ENCODE measurements at regions not wholly inside any gene's neighbourhood (a gene's known extent, or its start where the extent isn't known, plus 50 kb on each side); places are given as distances from the start of the nearest gene placed in this dataset.

- peaks cover 0 to 23% of the 10 kb centered on the region in 2 donors for H3K36me3 Mint-ChIP-seq
- no peak overlapping the region for H3K4me3 Mint-ChIP-seq
- ATAC-seq (ENCODE audit: low read depth in 2 of 2) = no peak
- H3K27me3 Mint-ChIP-seq = peaks cover 18 to 73% (median 59%) of the 10 kb centered on the region in 3 donors
- peaks cover 9 to 29% (median 15%) of the 10 kb centered on the region in 7 donors for H3K9me3 Mint-ChIP-seq
- no peak overlapping the region for H3K27ac Mint-ChIP-seq
- no peak for DNase-seq
- no peaks in the 10 kb centered on the region for H3K4me1 Mint-ChIP-seq
Observed at GRCh38 chr4:3700736-3701135, 65.4 kb upstream of the ADRA2C start.

GRCh38 chr4:3700223-3700622 lies 66.0 kb upstream of the ADRA2C start:
- peaks cover 17 to 67% (median 55%) of the 10 kb centered on the region in 3 donors for H3K27me3 Mint-ChIP-seq
- ATAC-seq (ENCODE audit: low read depth in 2 of 2) (no peak), DNase-seq (no peak)
- H3K9me3 Mint-ChIP-seq = peaks cover 9 to 29% (median 15%) of the 10 kb centered on the region in 7 donors
- H3K4me1 Mint-ChIP-seq = no peaks in the 10 kb centered on the region
- H3K36me3 Mint-ChIP-seq = peaks cover 0 to 23% of the 10 kb centered on the region in 2 donors
- no peak overlapping the region for H3K4me3 Mint-ChIP-seq
- H3K27ac Mint-ChIP-seq = peak overlapping the region in 1 of 6 donors; percentile 33

- DNase-seq (no peak), ATAC-seq (ENCODE audit: low read depth in 2 of 2) (no peak)
- peak overlapping the region in 1 of 6 donors; percentile 38 for H3K27ac Mint-ChIP-seq
- no peak overlapping the region for H3K4me3 Mint-ChIP-seq
- no peaks in the 10 kb centered on the region for H3K4me1 Mint-ChIP-seq
- H3K27me3 Mint-ChIP-seq = peaks cover 17 to 67% (median 55%) of the 10 kb centered on the region in 3 donors
- peaks cover 0 to 23% of the 10 kb centered on the region in 2 donors for H3K36me3 Mint-ChIP-seq
- peaks cover 9 to 29% (median 15%) of the 10 kb centered on the region in 7 donors for H3K9me3 Mint-ChIP-seq
Observed at GRCh38 chr4:3699678-3700077, 66.5 kb upstream of the ADRA2C start.

GRCh38 chr4:3699261-3699660 lies 66.9 kb upstream of the ADRA2C start:
- ATAC-seq (ENCODE audit: low read depth in 2 of 2) (no peak), DNase-seq (no peak)
- peaks cover 9 to 29% (median 15%) of the 10 kb centered on the region in 7 donors for H3K9me3 Mint-ChIP-seq
- peak overlapping the region in 1 of 6 donors; percentile 38 for H3K27ac Mint-ChIP-seq
- H3K4me3 Mint-ChIP-seq = no peak overlapping the region
- peaks cover 17 to 64% (median 51%) of the 10 kb centered on the region in 3 donors for H3K27me3 Mint-ChIP-seq
- H3K4me1 Mint-ChIP-seq = no peaks in the 10 kb centered on the region
- peaks cover 0 to 23% of the 10 kb centered on the region in 2 donors for H3K36me3 Mint-ChIP-seq

GRCh38 chr4:3697033-3697432 lies 69.2 kb upstream of the ADRA2C start:
- ATAC-seq (ENCODE audit: low read depth in 2 of 2) = no peak
- no peaks in the 10 kb centered on the region for H3K4me1 Mint-ChIP-seq
- H3K27me3 Mint-ChIP-seq = peaks cover 17 to 53% (median 44%) of the 10 kb centered on the region in 3 donors
- no peak overlapping the region for H3K27ac Mint-ChIP-seq
- no peak overlapping the region for H3K4me3 Mint-ChIP-seq
- DNase-seq = no peak
- H3K36me3 Mint-ChIP-seq = peaks cover 0 to 23% of the 10 kb centered on the region in 2 donors
- peaks cover 9 to 31% (median 15%) of the 10 kb centered on the region in 7 donors for H3K9me3 Mint-ChIP-seq

- H3K27ac Mint-ChIP-seq = no peak overlapping the region
- no peak for DNase-seq
- H3K27me3 Mint-ChIP-seq = peaks cover 0 to 25% (median 16%) of the 10 kb centered on the region in 3 donors
- no peaks in the 10 kb centered on the region for H3K4me1 Mint-ChIP-seq
- no peak overlapping the region for H3K4me3 Mint-ChIP-seq
- H3K36me3 Mint-ChIP-seq = no peaks in the 10 kb centered on the region
- H3K9me3 Mint-ChIP-seq = peaks cover 0 to 8% (median 3%) of the 10 kb centered on the region in 7 donors
- ATAC-seq (ENCODE audit: low read depth in 2 of 2) = no peak
Observed at GRCh38 chr4:3690551-3691152, 75.5 kb upstream of the ADRA2C start.

GRCh38 chr4:3689576-3690550 lies 76.3 kb upstream of the ADRA2C start:
- Mint-ChIP-seq H3K27ac (no peak overlapping the region), H3K36me3 (no peaks in the 10 kb centered on the region), H3K4me1 (no peaks in the 10 kb centered on the region), H3K27me3 (peaks cover 0 to 32% (median 22%) of the 10 kb centered on the region in 3 donors), H3K4me3 (no peak overlapping the region), H3K9me3 (peaks cover 0 to 7% (median 3%) of the 10 kb centered on the region in 7 donors)
- ATAC-seq (ENCODE audit: low read depth in 2 of 2) (no peak), DNase-seq (no peak)

- Mint-ChIP-seq H3K27me3 (peaks cover 0 to 37% (median 29%) of the 10 kb centered on the region in 3 donors), H3K4me1 (no peaks in the 10 kb centered on the region), H3K27ac (no peak overlapping the region), H3K36me3 (no peaks in the 10 kb centered on the region), H3K4me3 (no peak overlapping the region), H3K9me3 (peaks cover 0 to 7% (median 3%) of the 10 kb centered on the region in 7 donors)
- ATAC-seq (ENCODE audit: low read depth in 2 of 2) (no peak), DNase-seq (no peak)
Observed at GRCh38 chr4:3689006-3689405, 77.2 kb upstream of the ADRA2C start.

GRCh38 chr4:3688018-3688998 lies 77.9 kb upstream of the ADRA2C start:
- Mint-ChIP-seq H3K4me1 (no peaks in the 10 kb centered on the region), H3K9me3 (peaks cover 0 to 7% (median 3%) of the 10 kb centered on the region in 7 donors), H3K27ac (peak overlapping the region in 1 of 6 donors; percentile 15), H3K4me3 (no peak overlapping the region), H3K27me3 (peaks cover 0 to 36% (median 36%) of the 10 kb centered on the region in 3 donors), H3K36me3 (no peaks in the 10 kb centered on the region)
- DNase-seq (no peak), ATAC-seq (ENCODE audit: low read depth in 2 of 2) (no peak)

DNA sequence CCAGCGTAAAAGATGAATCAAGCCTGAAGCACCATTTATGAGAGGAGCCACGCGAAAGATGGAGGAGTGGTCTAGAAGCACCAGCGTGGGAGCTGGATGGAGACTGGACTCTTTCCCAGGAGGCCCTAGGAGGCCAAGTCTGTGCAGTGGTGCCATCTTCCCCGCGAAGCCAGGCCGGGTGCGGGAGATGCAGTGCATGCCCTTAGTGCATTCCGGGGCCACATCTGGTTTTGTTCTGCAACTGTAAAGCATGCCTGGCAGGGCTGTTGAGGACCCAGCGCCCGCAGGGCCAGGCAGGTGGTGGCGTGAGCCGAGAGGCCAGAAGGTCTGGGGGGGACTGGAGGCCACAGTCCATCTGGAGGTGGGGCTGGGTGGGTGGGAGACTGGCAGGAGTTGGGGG lies 78.6 kb upstream of the ADRA2C start:
- no peaks in the 10 kb centered on the region for H3K4me1 Mint-ChIP-seq
- H3K4me3 Mint-ChIP-seq = no peak overlapping the region
- no peak for ATAC-seq (ENCODE audit: low read depth in 2 of 2)
- no peak for DNase-seq
- H3K27me3 Mint-ChIP-seq = peaks cover 0 to 42% (median 36%) of the 10 kb centered on the region in 3 donors
- peaks cover 0 to 7% (median 3%) of the 10 kb centered on the region in 7 donors for H3K9me3 Mint-ChIP-seq
- H3K36me3 Mint-ChIP-seq = no peaks in the 10 kb centered on the region
- no peak overlapping the region for H3K27ac Mint-ChIP-seq

DNA sequence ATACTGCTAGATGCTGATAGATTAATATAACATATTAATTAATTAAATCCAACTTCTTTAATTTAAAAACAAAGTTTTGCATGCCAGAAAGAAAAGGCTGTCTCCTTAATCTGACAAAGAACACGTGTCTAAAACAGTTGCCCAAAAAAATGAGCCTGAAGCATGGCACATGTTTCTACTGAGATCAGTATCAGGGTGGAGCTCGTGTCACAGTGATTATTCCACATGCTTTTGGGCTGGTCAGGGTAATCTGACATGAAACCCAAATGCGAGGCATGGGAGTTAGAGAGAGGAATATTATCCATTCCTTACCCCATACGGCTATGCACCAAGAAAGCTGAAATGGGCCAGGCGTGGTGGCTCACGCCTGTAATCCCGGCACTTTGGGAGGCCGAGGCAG lies 79.4 kb upstream of the ADRA2C start:
- no peak overlapping the region for H3K27ac Mint-ChIP-seq
- DNase-seq (no peak), ATAC-seq (ENCODE audit: low read depth in 2 of 2) (no peak)
- H3K27me3 Mint-ChIP-seq = peaks cover 0 to 42% (median 36%) of the 10 kb centered on the region in 3 donors
- peaks cover 0 to 5% (median under 1%) of the 10 kb centered on the region in 7 donors for H3K9me3 Mint-ChIP-seq
- H3K4me3 Mint-ChIP-seq = no peak overlapping the region
- H3K36me3 Mint-ChIP-seq = no peaks in the 10 kb centered on the region
- H3K4me1 Mint-ChIP-seq = no peaks in the 10 kb centered on the region

- peaks cover 0 to 6% (median 0%) of the 10 kb centered on the region in 7 donors for H3K9me3 Mint-ChIP-seq
- DNase-seq (no peak), ATAC-seq (ENCODE audit: low read depth in 2 of 2) (no peak)
- no peaks in the 10 kb centered on the region for H3K36me3 Mint-ChIP-seq
- H3K27me3 Mint-ChIP-seq = peaks cover 0 to 42% (median 36%) of the 10 kb centered on the region in 3 donors
- H3K4me3 Mint-ChIP-seq = no peak overlapping the region
- H3K4me1 Mint-ChIP-seq = no peaks in the 10 kb centered on the region
- peak overlapping the region in 1 of 6 donors; percentile 39 for H3K27ac Mint-ChIP-seq
Observed at GRCh38 chr4:3685081-3685645, 81.0 kb upstream of the ADRA2C start.
